ENCODE measurements at regions not wholly inside any gene's neighbourhood (a gene's known extent, or its start where the extent isn't known, plus 50 kb on each side); places are given as distances from the start of the nearest gene placed in this dataset.

- no peak for TF ChIP-seq CTCF (IDR thresholded peaks at IDR 0.05)
- Mint-ChIP-seq H3K27me3 (ENCODE audit: low read depth in 3 of 3) (peaks cover 0 to 2% (median 0%) of the 10 kb centered on the region in 3 donors), H3K9me3 (peaks cover 0 to 10% (median 0%) of the 10 kb centered on the region in 7 donors), H3K27ac (no peak overlapping the region), H3K4me1 (no peaks in the 10 kb centered on the region), H3K36me3 (no peaks in the 10 kb centered on the region), H3K4me3 (no peak overlapping the region)
- Histone ChIP-seq H3K4me1 (ENCODE audit: control insufficient read depth in 1 of 2, insufficient read depth in 2 of 2, low read length in 2 of 2) (no peaks in the 10 kb centered on the region), H3K27ac (ENCODE audit: low read depth in 1 of 2, low read length in 2 of 2) (no peak overlapping the region), H3K4me3 (replicated peaks in 1 of 3; ENCODE audit: low read depth in 2 of 3, low read length in 3 of 3) (no peak overlapping the region), H3K9me3 (replicated peaks in 1 of 2; ENCODE audit: control insufficient read depth in 1 of 2, insufficient read depth in 1 of 2, low read length in 2 of 2) (peaks cover 14 to 19% of the 10 kb centered on the region in 2 donors), H3K9ac (ENCODE audit: insufficient read depth, low read length, poor library complexity, severe bottlenecking) (no peak overlapping the region), H2AFZ (ENCODE audit: insufficient read depth, low read depth, low read length, poor library complexity, severe bottlenecking) (no peak overlapping the region), H3K79me2 (ENCODE audit: insufficient read depth, low read length) (no peaks in the 10 kb centered on the region), H3K36me3 (replicated peaks in 1 of 2; ENCODE audit: control insufficient read depth in 1 of 2, insufficient read depth in 2 of 2, low read length in 2 of 2) (no peaks in the 10 kb centered on the region), H3K4me2 (replicated peaks; ENCODE audit: extremely low read depth, low read length, poor library complexity, severe bottlenecking) (no peak overlapping the region), H4K20me1 (ENCODE audit: insufficient read depth, low read length) (no peaks in the 10 kb centered on the region), H3K27me3 (ENCODE audit: control insufficient read depth in 2 of 2, insufficient read depth in 2 of 2, low read length in 2 of 2) (no peaks in the 10 kb centered on the region)
- no CpG with 5 or more reads among the region's 1 CpG for WGBS (ENCODE audit: insufficient coverage)
- intact Hi-C loops (cut with micrococcal nuclease) = no loop called here
- DNase-seq = no peak
Observed at GRCh38 chrX:99800016-99800415, 610.1 kb downstream of the PCDH19 start.

GRCh38 chrX:99798936-99799335 is 611.1 kb downstream of the PCDH19 start:
- TF ChIP-seq CTCF (IDR thresholded peaks at IDR 0.05) = no peak
- WGBS (ENCODE audit: insufficient coverage) = no CpG with 5 or more reads among the region's 3 CpGs
- intact Hi-C loops (cut with micrococcal nuclease) = no loop called here

More at GRCh38 chrX:99798936-99799335, 611.1 kb downstream of the PCDH19 start:
- Histone ChIP-seq H4K20me1 (ENCODE audit: insufficient read depth, low read length) (no peaks in the 10 kb centered on the region), H3K9ac (ENCODE audit: insufficient read depth, low read length, poor library complexity, severe bottlenecking) (no peak overlapping the region), H3K4me2 (replicated peaks; ENCODE audit: extremely low read depth, low read length, poor library complexity, severe bottlenecking) (no peak overlapping the region), H3K9me3 (replicated peaks in 1 of 2; ENCODE audit: control insufficient read depth in 1 of 2, insufficient read depth in 1 of 2, low read length in 2 of 2) (peaks cover 14 to 19% of the 10 kb centered on the region in 2 donors), H2AFZ (ENCODE audit: insufficient read depth, low read depth, low read length, poor library complexity, severe bottlenecking) (no peak overlapping the region), H3K4me3 (replicated peaks in 1 of 3; ENCODE audit: low read depth in 2 of 3, low read length in 3 of 3) (no peak overlapping the region), H3K27me3 (ENCODE audit: control insufficient read depth in 2 of 2, insufficient read depth in 2 of 2, low read length in 2 of 2) (no peaks in the 10 kb centered on the region), H3K79me2 (ENCODE audit: insufficient read depth, low read length) (no peaks in the 10 kb centered on the region), H3K27ac (ENCODE audit: low read depth in 1 of 2, low read length in 2 of 2) (no peak overlapping the region), H3K4me1 (ENCODE audit: control insufficient read depth in 1 of 2, insufficient read depth in 2 of 2, low read length in 2 of 2) (no peaks in the 10 kb centered on the region), H3K36me3 (replicated peaks in 1 of 2; ENCODE audit: control insufficient read depth in 1 of 2, insufficient read depth in 2 of 2, low read length in 2 of 2) (no peaks in the 10 kb centered on the region)
- H3K27ac Mint-ChIP-seq = no peak overlapping the region
- H3K36me3 Mint-ChIP-seq = no peaks in the 10 kb centered on the region
- peaks cover 0 to 2% (median 0%) of the 10 kb centered on the region in 3 donors for H3K27me3 Mint-ChIP-seq (ENCODE audit: low read depth in 3 of 3)
- H3K4me1 Mint-ChIP-seq = no peaks in the 10 kb centered on the region
- DNase-seq = no peak
- no peak overlapping the region for H3K4me3 Mint-ChIP-seq
- peaks cover 0 to 12% (median 2%) of the 10 kb centered on the region in 7 donors for H3K9me3 Mint-ChIP-seq
